ENCODE measurements at regions not wholly inside any gene's neighbourhood (a gene's known extent, or its start where the extent isn't known, plus 50 kb on each side); places are given as distances from the start of the nearest gene placed in this dataset.

DNA sequence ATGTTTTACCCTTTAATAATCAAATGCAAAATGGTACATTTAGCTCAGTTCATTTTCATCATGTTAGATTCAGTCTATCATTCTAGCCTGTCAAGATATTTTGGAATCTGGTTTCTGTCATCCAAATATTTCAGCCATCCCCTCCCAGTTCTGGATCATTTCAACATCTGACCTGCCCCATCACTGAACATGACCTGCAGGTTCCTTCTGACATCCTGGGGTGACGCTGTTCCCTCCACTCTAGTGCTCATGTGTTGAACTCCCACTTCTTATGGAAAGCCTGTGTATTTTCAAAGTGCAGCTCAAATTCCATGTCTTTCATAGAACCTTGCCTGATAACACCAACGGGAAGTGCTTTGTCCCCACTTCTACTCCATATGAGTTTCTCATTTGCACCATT lies 320.0 kb upstream of the TNP1 start:
- no peak for TF ChIP-seq CTCF (IDR thresholded peaks at IDR 0.05)
- no peak for TF ChIP-seq POLR2AphosphoS5 (IDR thresholded peaks at IDR 0.05)

All from prostate gland (tissue), 2 donors.